Eye (tissue), 1 donor: ENCODE measurements at regions not wholly inside any gene's neighbourhood (a gene's known extent, or its start where the extent isn't known, plus 50 kb on each side); places are given as distances from the start of the nearest gene placed in this dataset.
A peak's percentile ranks its signal among the peaks of the same experiment; 100 is the strongest.
"Not testable (repeated sequence)": the region's sequence is repeated elsewhere in the genome, so short reads cannot be mapped to it uniquely, and the experiment has no call there.

Experiments
- DNase-seq: peaks from one replicate; pipeline ENCODE4 v3.0.0-alpha.2; 2015

GRCh38 chr7:32762206-32762924 lies 129.2 kb downstream of the KBTBD2 start:
- peak; percentile 64 for DNase-seq

- DNase-seq: peak; percentile 69
Measured at GRCh38 chr7:32761451-32762205, 129.9 kb downstream of the KBTBD2 start.

GRCh38 chr7:32760755-32761154 lies 130.8 kb downstream of the KBTBD2 start:
- DNase-seq: not testable (repeated sequence)

GRCh38 chr7:32759859-32760258 lies 131.7 kb downstream of the KBTBD2 start:
- not testable (repeated sequence) for DNase-seq

GRCh38 chr7:32753872-32754271 lies 137.7 kb downstream of the KBTBD2 start:
- DNase-seq: not testable (repeated sequence)

GRCh38 chr7:32748337-32748736 lies 143.2 kb downstream of the KBTBD2 start:
- not testable (repeated sequence) for DNase-seq

GRCh38 chr7:32747443-32748148 lies 144.0 kb downstream of the KBTBD2 start:
- DNase-seq: not testable (repeated sequence)

GRCh38 chr7:32741853-32742476 lies 149.6 kb downstream of the KBTBD2 start:
- DNase-seq: not testable (repeated sequence)

GRCh38 chr7:32739749-32740148 lies 151.8 kb downstream of the KBTBD2 start:
- not testable (repeated sequence) for DNase-seq

- not testable (repeated sequence) for DNase-seq
Measured at GRCh38 chr7:32738390-32738789, 153.2 kb downstream of the KBTBD2 start.

GRCh38 chr7:32732767-32733166 lies 158.8 kb downstream of the KBTBD2 start:
- not testable (repeated sequence) for DNase-seq

- DNase-seq: peak; percentile 33
Measured at GRCh38 chr7:32729335-32729675, 162.3 kb downstream of the KBTBD2 start.

- DNase-seq: peak; percentile 86
Measured at GRCh38 chr7:32728412-32729334, 162.9 kb downstream of the KBTBD2 start.

GRCh38 chr7:32727483-32728411 lies 163.8 kb downstream of the KBTBD2 start:
- DNase-seq: peak; percentile 85

- not testable (repeated sequence) for DNase-seq
Measured at GRCh38 chr7:32722837-32723236, 168.7 kb downstream of the KBTBD2 start.

- DNase-seq: no peak
Measured at GRCh38 chr7:32694182-32694581, 197.4 kb downstream of the KBTBD2 start.

- DNase-seq: peak; percentile 15
Measured at GRCh38 chr7:32691965-32692815, 196.9 kb downstream of the AVL9 start.

GRCh38 chr7:32688092-32688491 lies 192.8 kb downstream of the AVL9 start:
- DNase-seq: not testable (repeated sequence)

GRCh38 chr7:32681174-32681518 lies 185.9 kb downstream of the AVL9 start:
- no peak for DNase-seq
